HG03159 (cell line): ENCODE measurements at regions not wholly inside any gene's neighbourhood (a gene's known extent, or its start where the extent isn't known, plus 50 kb on each side); places are given as distances from the start of the nearest gene placed in this dataset.

Experiments used
- ATAC-seq: cut with Tn5 transposase; IDR thresholded peaks from one replicate; pipeline ENCODE4 v1.9.1; 2021; ENCODE audit warnings: mild to moderate bottlenecking, moderate library complexity; ENCODE audit not compliant: unreplicated experiment

GRCh38 chr17:51540151-51540550, 279.8 kb downstream of the UTP18 start:
- ATAC-seq, result no peak

- ATAC-seq, result no peak
Measured at GRCh38 chr17:51541215-51541614, 280.9 kb downstream of the UTP18 start.

- no peak for ATAC-seq
Measured at GRCh38 chr17:51546114-51546513, 285.8 kb downstream of the UTP18 start.

- no peak for ATAC-seq
Measured at GRCh38 chr17:51548125-51548524, 287.8 kb downstream of the UTP18 start.

- no peak for ATAC-seq
Measured at GRCh38 chr17:51555153-51555552, 294.8 kb downstream of the UTP18 start.

GRCh38 chr17:51559778-51560177, 299.4 kb downstream of the UTP18 start:
- no peak for ATAC-seq

GRCh38 chr17:51560398-51560797, 300.1 kb downstream of the UTP18 start:
- no peak for ATAC-seq

GRCh38 chr17:51563961-51564360, 303.6 kb downstream of the UTP18 start:
- no peak for ATAC-seq

- no peak for ATAC-seq
Measured at GRCh38 chr17:51572115-51572514, 311.8 kb downstream of the UTP18 start.
